ENCODE measurements at regions not wholly inside any gene's neighbourhood (a gene's known extent, or its start where the extent isn't known, plus 50 kb on each side); places are given as distances from the start of the nearest gene placed in this dataset.

DNA sequence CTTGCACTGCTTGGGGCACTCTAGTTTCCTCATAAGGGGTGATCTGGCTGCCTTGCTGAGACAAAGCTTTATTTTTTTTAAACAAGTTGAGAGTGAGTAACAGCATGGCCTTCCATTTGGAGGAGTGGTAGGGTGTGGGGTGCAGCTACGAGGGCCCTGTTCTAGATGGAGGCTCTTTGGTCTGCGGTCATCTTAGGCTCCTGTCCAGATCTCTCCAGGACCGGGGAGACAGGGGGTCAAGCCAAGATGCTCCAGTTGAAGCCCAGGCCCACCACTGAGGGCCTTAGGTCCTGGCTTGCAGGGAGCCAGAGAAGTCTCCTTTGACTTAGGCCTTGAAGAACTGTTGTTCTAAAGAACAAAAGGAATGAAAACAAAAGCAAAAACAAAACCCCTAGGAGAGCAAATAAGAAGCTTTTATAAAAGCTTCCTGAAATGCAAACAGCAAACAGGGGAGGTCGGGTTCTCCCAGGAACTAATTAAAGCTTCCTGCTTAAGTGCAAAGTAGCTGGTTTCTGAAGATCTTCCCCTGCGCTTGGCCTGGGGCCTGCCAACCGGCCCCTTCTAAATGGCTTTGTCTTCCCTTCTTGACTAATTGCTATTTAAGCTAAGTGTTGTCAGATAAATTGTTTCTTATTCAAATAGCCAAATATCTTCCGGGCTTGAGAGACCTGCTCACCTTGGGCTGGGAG, 259.2 kb downstream of the GLRX3 start:
- TF ChIP-seq, protein P1, sequence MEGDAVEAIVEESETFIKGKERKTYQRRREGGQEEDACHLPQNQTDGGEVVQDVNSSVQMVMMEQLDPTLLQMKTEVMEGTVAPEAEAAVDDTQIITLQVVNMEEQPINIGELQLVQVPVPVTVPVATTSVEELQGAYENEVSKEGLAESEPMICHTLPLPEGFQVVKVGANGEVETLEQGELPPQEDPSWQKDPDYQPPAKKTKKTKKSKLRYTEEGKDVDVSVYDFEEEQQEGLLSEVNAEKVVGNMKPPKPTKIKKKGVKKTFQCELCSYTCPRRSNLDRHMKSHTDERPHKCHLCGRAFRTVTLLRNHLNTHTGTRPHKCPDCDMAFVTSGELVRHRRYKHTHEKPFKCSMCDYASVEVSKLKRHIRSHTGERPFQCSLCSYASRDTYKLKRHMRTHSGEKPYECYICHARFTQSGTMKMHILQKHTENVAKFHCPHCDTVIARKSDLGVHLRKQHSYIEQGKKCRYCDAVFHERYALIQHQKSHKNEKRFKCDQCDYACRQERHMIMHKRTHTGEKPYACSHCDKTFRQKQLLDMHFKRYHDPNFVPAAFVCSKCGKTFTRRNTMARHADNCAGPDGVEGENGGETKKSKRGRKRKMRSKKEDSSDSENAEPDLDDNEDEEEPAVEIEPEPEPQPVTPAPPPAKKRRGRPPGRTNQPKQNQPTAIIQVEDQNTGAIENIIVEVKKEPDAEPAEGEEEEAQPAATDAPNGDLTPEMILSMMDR (conservative IDR thresholded peaks at IDR 0.05), result no peak
- TF ChIP-seq ZFX (IDR thresholded peaks at IDR 0.05), result no peak
- no peak overlapping the region for H3K27ac ChIP-seq

DNA sequence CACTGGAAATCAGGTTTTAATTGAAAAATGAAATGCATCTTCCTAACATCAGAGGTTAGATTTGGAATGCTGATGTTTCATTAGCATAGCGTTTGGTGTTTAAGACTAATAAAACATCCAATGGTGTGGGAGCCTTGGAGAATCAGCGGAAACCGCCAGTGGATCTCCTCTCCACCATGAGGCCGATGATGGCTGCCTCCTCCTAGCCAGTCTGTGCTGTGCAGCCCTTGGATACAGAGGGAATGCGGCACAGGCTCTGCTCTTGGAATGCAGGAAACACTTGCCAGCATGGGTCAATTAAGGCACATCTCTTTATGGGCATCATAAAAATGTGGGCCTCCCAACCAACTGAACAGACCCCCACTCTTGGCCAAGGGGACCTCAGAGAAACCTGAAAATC, 259.9 kb downstream of the GLRX3 start:
- TF ChIP-seq ZFX (IDR thresholded peaks at IDR 0.05), result no peak
- TF ChIP-seq, protein P1 (conservative IDR thresholded peaks at IDR 0.05), result no peak

DNA sequence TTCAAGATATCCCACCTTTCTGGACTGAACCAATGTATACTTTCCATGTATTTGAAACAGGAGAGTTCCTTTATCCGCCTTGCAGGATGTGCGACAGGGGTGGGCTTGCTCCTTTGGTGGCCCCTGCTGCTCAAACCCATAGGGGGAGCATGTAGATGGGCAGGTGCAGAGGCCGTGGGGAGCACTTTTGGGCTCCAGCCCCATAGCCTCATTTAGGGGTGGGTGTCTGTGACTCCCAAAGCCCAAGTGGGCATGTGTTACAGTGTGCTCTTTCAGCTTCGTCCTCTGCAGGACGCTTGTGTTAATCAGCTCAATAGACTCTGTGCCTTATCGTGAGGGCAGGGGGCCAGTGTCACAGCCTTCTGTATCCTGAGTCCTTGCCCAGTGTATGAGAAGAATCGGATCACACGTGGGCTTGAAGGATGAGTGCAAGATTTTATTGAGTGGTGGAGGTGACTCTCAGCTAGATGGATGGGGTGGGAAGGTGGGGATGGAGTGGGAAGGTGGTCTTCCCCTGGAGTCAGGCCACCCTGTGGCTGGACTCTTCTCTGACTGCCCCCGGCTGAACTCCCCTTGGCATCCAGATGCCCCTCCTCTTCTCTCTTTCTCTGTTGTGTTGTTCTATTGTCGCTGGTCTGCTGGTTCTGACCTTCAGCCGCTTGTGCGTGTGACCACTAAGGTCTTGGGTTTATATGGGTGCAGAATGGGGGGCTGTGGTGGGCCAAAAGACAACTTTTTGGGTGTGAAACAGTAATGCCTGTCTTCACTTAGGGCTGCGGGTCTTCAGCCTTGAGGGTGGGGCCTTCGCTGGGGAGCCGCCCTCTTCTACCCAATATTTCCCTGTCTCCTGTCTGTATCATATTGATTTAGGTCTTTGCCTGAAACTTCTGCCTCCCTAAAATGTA, 262.2 kb downstream of the GLRX3 start:
- TF ChIP-seq, protein P1 (conservative IDR thresholded peaks at IDR 0.05), result no peak
- TF ChIP-seq ZFX (IDR thresholded peaks at IDR 0.05), result no peak
- H3K27ac ChIP-seq, result no peak overlapping the region

More for the DNA sequence above, 259.9 kb downstream of the GLRX3 start:
- no peak overlapping the region for H3K27ac ChIP-seq

DNA sequence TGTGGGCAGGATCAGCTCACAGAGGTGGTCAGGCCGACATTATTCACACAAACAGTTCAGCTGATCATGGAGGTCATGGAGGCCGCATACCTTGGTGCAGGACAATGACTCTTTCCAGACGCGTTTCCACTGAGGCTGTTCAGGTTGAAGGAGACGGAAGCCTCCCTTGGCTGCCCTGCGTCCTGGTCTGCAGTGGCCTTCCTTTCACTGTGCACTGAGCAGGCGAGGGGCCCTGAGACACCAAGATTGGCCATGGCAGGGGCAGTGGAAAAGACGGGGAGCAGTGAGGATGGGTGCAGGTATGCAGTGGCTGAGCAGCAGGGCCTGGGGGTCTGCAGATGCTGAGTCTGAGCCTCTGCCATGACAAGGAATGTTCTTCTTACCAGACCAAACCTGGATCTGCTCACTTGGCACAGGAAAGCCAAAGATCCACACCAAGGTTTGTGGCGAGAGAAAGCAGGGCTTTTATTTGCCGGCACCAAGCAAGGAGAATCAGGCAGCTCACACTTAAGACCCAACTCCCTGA, 263.3 kb downstream of the GLRX3 start:
- H3K27ac ChIP-seq, result no peak overlapping the region
- no peak for TF ChIP-seq ZFX (IDR thresholded peaks at IDR 0.05)
- TF ChIP-seq, protein P1 (conservative IDR thresholded peaks at IDR 0.05), result no peak

DNA sequence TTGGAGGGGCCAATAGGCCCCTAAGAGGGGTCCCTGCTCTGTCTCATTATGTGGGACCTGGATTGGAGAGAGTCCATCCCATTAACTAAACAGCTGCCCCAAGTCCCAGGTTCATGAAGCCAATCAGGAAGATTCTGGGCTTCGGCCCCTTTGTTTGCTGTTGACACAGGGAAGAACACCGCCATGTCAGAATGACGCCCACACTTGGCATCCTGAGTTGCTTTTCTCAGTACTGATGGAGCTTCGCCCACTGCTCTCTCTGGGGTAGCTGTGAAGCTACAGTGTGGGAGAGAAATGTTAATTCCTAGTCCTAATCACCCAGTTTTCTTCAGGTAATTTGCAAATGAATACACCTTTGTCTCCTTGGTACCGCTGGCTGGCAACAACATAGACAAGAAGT, 264.7 kb downstream of the GLRX3 start:
- TF ChIP-seq ZFX (IDR thresholded peaks at IDR 0.05), result no peak
- TF ChIP-seq, protein P1 (conservative IDR thresholded peaks at IDR 0.05), result no peak
- H3K27ac ChIP-seq, result no peak overlapping the region

DNA sequence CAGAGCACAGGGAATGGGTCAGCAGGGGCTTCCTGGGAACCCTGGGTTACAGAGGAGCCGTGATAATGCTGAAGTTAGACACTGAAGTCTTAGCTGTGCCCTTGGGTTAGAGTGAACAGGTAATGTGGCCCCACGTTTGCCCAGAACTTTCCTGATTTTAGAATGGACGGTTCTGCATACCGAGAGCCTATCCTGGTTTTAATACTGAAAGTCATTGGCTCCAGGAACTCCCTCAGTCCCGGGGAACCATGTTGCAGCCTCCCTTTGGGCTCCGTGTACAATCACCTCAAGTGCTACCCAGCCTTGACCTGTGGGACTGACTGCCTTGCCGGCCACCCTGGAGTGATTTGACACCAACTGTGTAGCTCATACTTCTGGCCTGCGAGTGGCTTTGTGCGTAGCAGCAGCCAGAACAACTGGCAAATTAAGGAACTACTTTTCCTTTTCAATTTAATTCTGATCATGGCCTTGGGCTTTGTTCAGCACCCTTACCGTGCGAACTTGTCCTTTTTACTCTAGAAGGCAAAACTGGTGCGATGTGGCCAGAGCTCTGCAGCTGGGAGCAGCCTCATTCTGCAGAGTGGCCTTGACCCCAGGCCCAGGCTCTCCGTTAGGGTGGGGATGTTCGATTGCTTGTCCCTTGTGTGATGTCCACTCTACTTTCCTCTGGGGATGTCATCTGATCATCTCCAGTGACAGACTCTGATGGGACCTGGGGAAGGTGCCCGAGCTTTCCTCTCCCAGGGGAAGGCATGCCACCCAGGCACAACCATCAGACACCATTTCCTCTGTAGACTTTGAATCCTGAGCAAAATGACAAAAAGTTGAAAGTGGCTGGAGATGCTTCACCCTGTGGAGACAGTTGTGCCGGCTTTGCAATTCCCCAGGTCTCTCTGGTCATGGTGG, 265.9 kb downstream of the GLRX3 start:
- no peak overlapping the region for H3K27ac ChIP-seq
- no peak for TF ChIP-seq ZFX (IDR thresholded peaks at IDR 0.05)
- TF ChIP-seq, protein P1 (conservative IDR thresholded peaks at IDR 0.05), result no peak
